Brain microvascular endothelial cell (primary cell): ENCODE measurements at regions not wholly inside any gene's neighbourhood (a gene's known extent, or its start where the extent isn't known, plus 50 kb on each side); places are given as distances from the start of the nearest gene placed in this dataset.

Experiments used
- DNase-seq: peaks from one replicate; pipeline ENCODE4 v3.0.0-alpha.2; 2020
- H3K27ac ChIP-seq: fragments of 250-450 bp; sonication (Bioruptor Pico); 2 replicates; pipeline ENCODE4 v1.5.1; 2020; ENCODE audit warnings: mild to moderate bottlenecking, moderate library complexity
- H3K27me3 ChIP-seq: fragments of 250-450 bp; sonication (Bioruptor Pico); replicated peaks from 2 replicates; pipeline ENCODE4 v1.5.1; 2020; ENCODE audit warnings: mild to moderate bottlenecking
- H3K36me3 ChIP-seq: fragments of 250-450 bp; sonication (Bioruptor Pico); replicated peaks from 2 replicates; pipeline ENCODE4 v1.5.1; 2020; ENCODE audit warnings: mild to moderate bottlenecking
- H3K4me3 ChIP-seq: 2 replicates; pipeline ENCODE4 v1.5.1; 2011; ENCODE audit warnings: low read depth, mild to moderate bottlenecking, control low read depth, low read length, moderate library complexity
- in situ Hi-C: cut with HindIII; loops from 2 replicates; pipeline ENCODE4 v1.10.0; 2017; ENCODE audit warnings: low sequenced_read_pairs, low pct_ligation_motif_present
- TF ChIP-seq, protein P1 (sequence below): IDR thresholded peaks from 2 replicates; pipeline ENCODE4 v1.5.1; 2011; ENCODE audit warnings: low read depth, mild to moderate bottlenecking, moderate library complexity, low read length, control low read depth, inconsistent platforms; ENCODE audit errors: missing control alignments

DNA sequence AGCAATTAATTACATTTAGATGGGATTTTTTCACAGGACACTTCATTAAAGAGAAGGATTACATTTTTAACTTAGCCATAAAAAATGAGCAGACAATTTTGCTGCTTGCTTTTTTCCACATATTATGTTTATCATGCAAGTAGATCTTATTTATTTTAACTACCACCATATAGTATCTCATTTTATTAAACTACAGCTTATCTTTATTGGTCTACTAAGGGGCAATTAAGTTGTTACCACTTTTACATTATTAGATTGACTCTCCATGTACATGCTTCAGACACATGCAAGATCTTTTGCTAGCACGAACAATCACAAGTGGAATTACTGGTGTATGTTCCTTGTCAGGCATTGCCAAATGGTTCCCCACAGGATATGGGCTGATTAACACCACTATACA lies 99.8 kb upstream of the NFIA start:
- no peaks in the 10 kb centered on the region for H3K36me3 ChIP-seq
- TF ChIP-seq, protein P1, sequence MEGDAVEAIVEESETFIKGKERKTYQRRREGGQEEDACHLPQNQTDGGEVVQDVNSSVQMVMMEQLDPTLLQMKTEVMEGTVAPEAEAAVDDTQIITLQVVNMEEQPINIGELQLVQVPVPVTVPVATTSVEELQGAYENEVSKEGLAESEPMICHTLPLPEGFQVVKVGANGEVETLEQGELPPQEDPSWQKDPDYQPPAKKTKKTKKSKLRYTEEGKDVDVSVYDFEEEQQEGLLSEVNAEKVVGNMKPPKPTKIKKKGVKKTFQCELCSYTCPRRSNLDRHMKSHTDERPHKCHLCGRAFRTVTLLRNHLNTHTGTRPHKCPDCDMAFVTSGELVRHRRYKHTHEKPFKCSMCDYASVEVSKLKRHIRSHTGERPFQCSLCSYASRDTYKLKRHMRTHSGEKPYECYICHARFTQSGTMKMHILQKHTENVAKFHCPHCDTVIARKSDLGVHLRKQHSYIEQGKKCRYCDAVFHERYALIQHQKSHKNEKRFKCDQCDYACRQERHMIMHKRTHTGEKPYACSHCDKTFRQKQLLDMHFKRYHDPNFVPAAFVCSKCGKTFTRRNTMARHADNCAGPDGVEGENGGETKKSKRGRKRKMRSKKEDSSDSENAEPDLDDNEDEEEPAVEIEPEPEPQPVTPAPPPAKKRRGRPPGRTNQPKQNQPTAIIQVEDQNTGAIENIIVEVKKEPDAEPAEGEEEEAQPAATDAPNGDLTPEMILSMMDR = no peak
- H3K4me3 ChIP-seq = no peak overlapping the region
- H3K27ac ChIP-seq = no peak overlapping the region
- DNase-seq = no peak
- in situ Hi-C loops = no loop called here
- no peaks in the 10 kb centered on the region for H3K27me3 ChIP-seq

DNA sequence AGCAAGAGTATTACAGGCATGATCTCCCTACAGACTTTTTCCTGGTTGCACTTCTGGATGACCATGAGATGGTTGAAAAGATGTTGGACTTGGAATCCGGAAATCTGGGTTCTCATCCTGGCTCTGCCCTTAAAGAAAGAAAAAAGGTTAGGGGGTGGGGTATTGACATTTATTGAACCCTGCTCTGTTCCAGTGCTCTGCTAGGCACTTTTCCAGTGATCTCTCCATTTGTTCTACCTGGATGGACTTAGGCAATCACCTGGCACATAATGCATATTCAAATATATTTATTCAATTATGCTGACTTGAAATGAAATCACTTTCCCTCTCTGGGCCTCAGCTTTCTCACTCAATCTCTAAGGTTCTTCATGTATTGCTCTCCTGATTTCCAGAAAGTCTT lies 101.0 kb upstream of the NFIA start:
- H3K27ac ChIP-seq = no peak overlapping the region
- in situ Hi-C loops = no loop called here
- no peaks in the 10 kb centered on the region for H3K27me3 ChIP-seq

DNA sequence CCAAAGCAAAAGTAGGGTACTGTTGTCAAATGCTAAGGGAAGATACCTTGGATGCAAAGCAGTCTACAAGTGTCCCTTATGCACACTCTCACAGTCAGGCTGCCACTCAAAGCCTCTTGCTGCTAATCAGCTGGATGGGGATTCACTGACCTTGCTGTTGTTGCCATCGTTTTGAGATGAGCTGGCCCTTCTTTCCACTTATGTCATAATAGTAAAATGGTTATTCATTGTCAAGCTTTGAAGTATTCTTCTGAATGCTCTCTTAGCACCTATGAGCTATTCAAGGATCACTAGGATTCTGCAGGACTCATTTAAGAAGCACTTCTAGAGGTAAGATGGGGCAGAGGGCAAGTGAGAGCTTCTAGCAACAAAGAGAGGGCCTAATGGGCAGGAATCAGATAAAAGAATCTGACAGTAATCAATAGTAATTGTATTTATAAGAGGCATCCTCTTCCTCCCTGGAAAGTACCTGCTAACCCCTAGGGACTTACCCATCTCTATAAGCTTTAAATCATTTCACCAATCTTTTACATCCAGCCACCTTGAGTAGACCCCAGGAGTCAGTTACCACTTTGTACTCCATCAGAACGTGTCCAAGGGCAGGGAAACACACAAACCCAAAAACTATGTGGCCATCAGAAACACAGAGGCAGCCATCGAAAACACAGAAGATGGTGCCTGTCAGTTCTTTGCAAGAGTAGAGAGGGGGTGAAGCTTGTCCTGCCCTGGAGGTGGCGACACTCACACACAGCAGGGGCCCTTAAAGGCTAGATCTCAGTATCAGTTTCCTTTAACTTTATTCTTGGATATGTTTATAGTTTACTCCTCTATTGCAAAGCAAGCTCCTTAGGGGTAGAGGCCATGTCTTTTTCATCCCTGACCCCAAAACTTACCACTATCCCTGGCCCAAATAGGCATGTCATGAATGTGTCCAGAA lies 103.7 kb upstream of the NFIA start:
- H3K4me3 ChIP-seq = no peak overlapping the region
- no peak for DNase-seq
- in situ Hi-C loops = no loop called here

More for the DNA sequence above, 101.0 kb upstream of the NFIA start:
- H3K36me3 ChIP-seq = no peaks in the 10 kb centered on the region
- H3K4me3 ChIP-seq = no peak overlapping the region
- TF ChIP-seq, protein P1 = no peak
- DNase-seq = no peak

DNA sequence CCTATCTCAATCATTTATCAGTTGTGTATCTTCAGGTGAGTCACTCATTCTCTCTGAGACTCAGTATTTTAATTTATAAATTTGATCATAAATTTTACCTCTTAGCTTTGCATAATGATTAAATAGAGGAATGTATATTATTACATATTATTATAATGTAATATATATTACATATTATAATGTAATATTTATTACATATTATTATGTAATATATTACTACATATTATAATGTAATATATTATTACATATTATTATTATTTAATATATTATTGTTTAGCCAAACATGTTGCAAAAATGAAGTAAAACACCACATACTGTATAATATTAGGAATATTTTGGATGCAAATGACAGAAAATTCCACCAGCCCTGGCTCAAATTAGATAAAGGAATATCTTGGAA lies 104.7 kb upstream of the NFIA start:
- no peak for DNase-seq
- in situ Hi-C loops = no loop called here

More for the DNA sequence above, 103.7 kb upstream of the NFIA start:
- TF ChIP-seq, protein P1 = peak; percentile 88
- no peaks in the 10 kb centered on the region for H3K27me3 ChIP-seq
- no peaks in the 10 kb centered on the region for H3K36me3 ChIP-seq
- H3K27ac ChIP-seq = no peak overlapping the region

DNA sequence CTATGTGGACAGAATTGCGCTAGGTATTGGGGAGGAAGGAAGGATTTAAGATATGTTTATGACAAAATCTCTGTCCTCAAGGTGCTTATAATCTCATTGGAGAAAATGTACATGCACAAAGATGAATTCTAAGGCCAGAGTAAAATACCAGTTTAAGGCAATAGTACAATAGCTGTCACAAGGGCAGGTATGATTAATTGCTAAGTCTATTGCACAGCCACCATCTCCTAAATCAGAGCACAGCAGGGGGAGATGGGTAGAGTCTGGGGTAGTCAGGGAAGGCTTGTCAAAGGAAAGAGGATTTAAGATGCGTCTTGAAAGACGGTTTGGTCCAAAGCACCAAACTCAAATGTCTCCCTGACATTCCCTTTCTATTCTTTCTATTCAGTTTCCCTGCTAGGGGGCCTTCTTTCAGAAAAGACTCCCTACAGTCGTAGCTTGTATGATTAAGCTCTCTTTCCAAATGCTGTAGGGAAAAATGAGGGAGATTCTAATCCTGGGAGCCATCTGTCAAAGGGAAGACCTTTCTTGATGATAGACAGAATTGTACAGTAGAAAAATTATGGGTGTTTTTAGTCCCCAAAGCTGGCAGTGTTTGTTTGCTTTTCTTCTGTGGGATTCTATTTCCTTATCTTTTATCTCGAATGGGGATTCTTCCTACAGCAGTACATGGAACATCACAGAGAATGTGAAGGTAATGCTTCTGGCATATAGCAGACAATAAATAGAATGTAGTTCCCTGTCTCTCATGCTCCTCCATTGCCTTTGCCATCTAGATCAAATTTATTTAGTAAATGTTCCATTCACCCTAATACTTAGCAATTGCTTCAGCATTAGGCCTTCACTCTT lies 107.6 kb upstream of the NFIA start:
- TF ChIP-seq, protein P1 = no peak
- Histone ChIP-seq H3K36me3 (no peaks in the 10 kb centered on the region), H3K27ac (no peak overlapping the region), H3K27me3 (no peaks in the 10 kb centered on the region), H3K4me3 (no peak overlapping the region)
- no peak for DNase-seq
- in situ Hi-C loops = no loop called here

More for the DNA sequence above, 104.7 kb upstream of the NFIA start:
- Histone ChIP-seq H3K27ac (no peak overlapping the region), H3K36me3 (no peaks in the 10 kb centered on the region), H3K27me3 (no peaks in the 10 kb centered on the region), H3K4me3 (no peak overlapping the region)
- TF ChIP-seq, protein P1 = no peak
